ENCODE measurements at regions not wholly inside any gene's neighbourhood (a gene's known extent, or its start where the extent isn't known, plus 50 kb on each side); places are given as distances from the start of the nearest gene placed in this dataset.

- DNase-seq (ENCODE audit: low read depth), result no peak
Measured at GRCh38 chr1:96964761-96965160, 243.2 kb downstream of the PTBP2 start.

GRCh38 chr1:96966536-96967138 is 245.1 kb downstream of the PTBP2 start:
- peak; percentile 57 for DNase-seq (ENCODE audit: low read depth)

GRCh38 chr1:96967311-96967710 is 245.7 kb downstream of the PTBP2 start:
- DNase-seq (ENCODE audit: low read depth), result no peak

- no peak for DNase-seq (ENCODE audit: low read depth)
Measured at GRCh38 chr1:96968541-96968940, 247.0 kb downstream of the PTBP2 start.

- no peak for DNase-seq (ENCODE audit: low read depth)
Measured at GRCh38 chr1:96968983-96969382, 247.4 kb downstream of the PTBP2 start.

GRCh38 chr1:96969656-96970163 is 248.1 kb downstream of the PTBP2 start:
- no peak for DNase-seq (ENCODE audit: low read depth)

GRCh38 chr1:96971439-96971838 is 249.9 kb downstream of the PTBP2 start:
- no peak for DNase-seq (ENCODE audit: low read depth)

- no peak for DNase-seq (ENCODE audit: low read depth)
Measured at GRCh38 chr1:96971849-96972602, 250.4 kb downstream of the PTBP2 start.

- no peak for DNase-seq (ENCODE audit: low read depth)
Measured at GRCh38 chr1:96973605-96974004, 252.0 kb downstream of the PTBP2 start.

GRCh38 chr1:96978444-96978843 is 256.9 kb downstream of the PTBP2 start:
- no peak for DNase-seq (ENCODE audit: low read depth)

- no peak for DNase-seq (ENCODE audit: low read depth)
Measured at GRCh38 chr1:96978901-96979300, 257.3 kb downstream of the PTBP2 start.

GRCh38 chr1:96979304-96980268 is 258.0 kb downstream of the PTBP2 start:
- DNase-seq (ENCODE audit: low read depth), result no peak

- no peak for DNase-seq (ENCODE audit: low read depth)
Measured at GRCh38 chr1:96980448-96980847, 258.9 kb downstream of the PTBP2 start.

- DNase-seq (ENCODE audit: low read depth), result no peak
Measured at GRCh38 chr1:96981181-96981580, 259.6 kb downstream of the PTBP2 start.

GRCh38 chr1:96982118-96982517 is 260.5 kb downstream of the PTBP2 start:
- no peak for DNase-seq (ENCODE audit: low read depth)

- no peak for DNase-seq (ENCODE audit: low read depth)
Measured at GRCh38 chr1:96983866-96984265, 262.3 kb downstream of the PTBP2 start.

GRCh38 chr1:96987186-96987703 is 265.7 kb downstream of the PTBP2 start:
- no peak for DNase-seq (ENCODE audit: low read depth)

- DNase-seq (ENCODE audit: low read depth), result no peak
Measured at GRCh38 chr1:96989302-96989701, 267.7 kb downstream of the PTBP2 start.

GRCh38 chr1:96990136-96990535 is 268.6 kb downstream of the PTBP2 start:
- DNase-seq (ENCODE audit: low read depth), result no peak

GRCh38 chr1:96991261-96991660 is 269.7 kb downstream of the PTBP2 start:
- DNase-seq (ENCODE audit: low read depth), result no peak

GRCh38 chr1:96992871-96993270 is 271.3 kb downstream of the PTBP2 start:
- DNase-seq (ENCODE audit: low read depth), result no peak

GRCh38 chr1:96995351-96995750 is 273.8 kb downstream of the PTBP2 start:
- DNase-seq (ENCODE audit: low read depth), result no peak

All from stimulated activated CD8-positive, alpha-beta memory T cell treated with anti-CD3 and anti-CD28 coated beads, Interleukin-12 subunit alpha, Interleukin-12 subunit beta, amount 100 ng/mL, for 1 hour (primary cell).